Adrenal gland (tissue), 9 donors: ENCODE measurements at regions not wholly inside any gene's neighbourhood (a gene's known extent, or its start where the extent isn't known, plus 50 kb on each side); places are given as distances from the start of the nearest gene placed in this dataset.
A peak's percentile ranks its signal among the peaks of the same experiment; 100 is the strongest.

Experiments
- DNase-seq, 7 donors: peaks; one replicate each; pipeline ENCODE4 v3.0.0-alpha.2; 2019 to 2020
- H3K27ac ChIP-seq, 5 donors: fragments of 200-600 bp; sonication (generic) in 4 of 5; 1 replicate in 3 of 5; 2 replicates in 2 of 5; pipeline versions ENCODE4 v1.5.1 to v1.8.0; 2016 to 2020; ENCODE audit warnings: mild to moderate bottlenecking in 1 of 5
- H3K27me3 ChIP-seq: fragments of 200-600 bp; 2 replicates; pipeline ENCODE4 v1.8.0; 2021
- H3K36me3 ChIP-seq, 2 donors: fragments of 200-600 bp; replicated peaks in 1 of 2; 1 replicate in 1 of 2; 2 replicates in 1 of 2; pipeline versions ENCODE4 v1.5.1 to v1.8.0; 2018 to 2022
- H3K4me1 ChIP-seq, 2 donors: fragments of 200-600 bp; replicated peaks in 1 of 2; 1 replicate in 1 of 2; 2 replicates in 1 of 2; pipeline versions ENCODE4 v1.5.1 to v1.8.0; 2018 to 2021
- H3K4me3 ChIP-seq, 4 donors: fragments of 200-600 bp; sonication (generic) in 3 of 4; one replicate each; pipeline ENCODE4 v1.5.1; 2016 to 2018
- H3K9me3 ChIP-seq, 3 donors: fragments of 200-600 bp; sonication (generic) in 1 of 3; replicated peaks in 1 of 3; 1 replicate in 2 of 3; 2 replicates in 1 of 3; pipeline versions ENCODE4 v1.5.1 to v1.8.0; 2016 to 2021
- POLR2A ChIP-seq, 2 donors: fragments of 450-650 bp; IDR thresholded peaks; one replicate each; pipeline ENCODE4 v1.6.1; 2017; ENCODE audit warnings: antibody characterized with exemption in 2 of 2, mild to moderate bottlenecking in 2 of 2, moderate library complexity in 1 of 2
- WGBS, 4 donors: extraction: QIAGEN DNeasy Blood & Tissue Kit in 2 of 4; methylation state at CpG; one replicate each; pipeline versions ENCODE4 v1.1.5 to v1.1.7; 2013 to 2017; 5-methylcytosine and 5-hydroxymethylcytosine counted together
- intact Hi-C, 2 donors: fragments of 100-400 bp; cut with DNase I; formaldehyde crosslinking; loops; one replicate each; pipeline versions ENCODE4 v1.14.1 to v1.15.0; 2022 to 2023
- TF ChIP-seq, protein P1 (sequence below), 6 experiments: fragments of 450-650 bp in 4 of 6; fragments of 200-600 bp in 2 of 6; sonication (generic) in 1 of 6; IDR thresholded peaks; 1 replicate in 5 of 6; 2 replicates in 1 of 6; pipeline versions ENCODE4 v1.5.1 to v1.8.0; 2016 to 2021; ENCODE audit warnings: antibody characterized with exemption in 6 of 6, mild to moderate bottlenecking in 2 of 6, moderate library complexity in 1 of 6
- donor health status: healthy with polysubstance abuse.
- donor health status: Bipolar disorder and iron deficiency.
- donor health status: DM: yes; HTN: yes; CAD: no.
- donor health status: DM: no; HTN: no; CAD: no.
- donor health status: DM: no; HTN: no; CAD: no.

DNA sequence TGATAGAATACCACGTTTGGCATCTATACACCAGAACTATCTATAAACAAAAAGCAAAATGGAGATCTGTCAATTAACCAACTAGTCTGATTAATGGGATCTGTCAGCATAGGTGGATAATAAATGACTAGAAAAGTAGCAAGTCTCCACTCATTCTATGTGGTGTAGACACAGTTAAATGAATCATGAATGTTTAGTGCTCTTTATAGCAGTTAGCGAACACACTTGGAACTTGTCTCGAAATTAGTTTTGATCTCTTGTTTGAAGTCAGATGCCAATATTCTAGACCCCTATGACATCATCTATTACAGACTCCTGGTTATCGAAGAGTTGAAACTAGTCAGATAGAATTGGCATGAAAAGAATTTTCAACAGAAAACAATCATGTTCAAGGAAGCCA lies 259.7 kb downstream of the AHR start:
- H3K27ac ChIP-seq = peak overlapping the region in 2 of 5 donors; percentile 31 to 57
- TF ChIP-seq, protein P1, sequence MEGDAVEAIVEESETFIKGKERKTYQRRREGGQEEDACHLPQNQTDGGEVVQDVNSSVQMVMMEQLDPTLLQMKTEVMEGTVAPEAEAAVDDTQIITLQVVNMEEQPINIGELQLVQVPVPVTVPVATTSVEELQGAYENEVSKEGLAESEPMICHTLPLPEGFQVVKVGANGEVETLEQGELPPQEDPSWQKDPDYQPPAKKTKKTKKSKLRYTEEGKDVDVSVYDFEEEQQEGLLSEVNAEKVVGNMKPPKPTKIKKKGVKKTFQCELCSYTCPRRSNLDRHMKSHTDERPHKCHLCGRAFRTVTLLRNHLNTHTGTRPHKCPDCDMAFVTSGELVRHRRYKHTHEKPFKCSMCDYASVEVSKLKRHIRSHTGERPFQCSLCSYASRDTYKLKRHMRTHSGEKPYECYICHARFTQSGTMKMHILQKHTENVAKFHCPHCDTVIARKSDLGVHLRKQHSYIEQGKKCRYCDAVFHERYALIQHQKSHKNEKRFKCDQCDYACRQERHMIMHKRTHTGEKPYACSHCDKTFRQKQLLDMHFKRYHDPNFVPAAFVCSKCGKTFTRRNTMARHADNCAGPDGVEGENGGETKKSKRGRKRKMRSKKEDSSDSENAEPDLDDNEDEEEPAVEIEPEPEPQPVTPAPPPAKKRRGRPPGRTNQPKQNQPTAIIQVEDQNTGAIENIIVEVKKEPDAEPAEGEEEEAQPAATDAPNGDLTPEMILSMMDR (IDR thresholded peaks at IDR 0.05) = no peak
- no peak for TF ChIP-seq POLR2A (IDR thresholded peaks at IDR 0.05)
- WGBS, 4 donors = 72 to 80% (median 76%) methylated on average over 4 of the region's 4 CpGs
- peaks cover 15 to 30% of the 10 kb centered on the region in 2 donors for H3K4me1 ChIP-seq
- intact Hi-C loops = no loop called here
- DNase-seq = no peak
- H3K4me3 ChIP-seq = no peak overlapping the region
- no peaks in the 10 kb centered on the region for H3K9me3 ChIP-seq
- H3K36me3 ChIP-seq = no peaks in the 10 kb centered on the region
- H3K27me3 ChIP-seq = no peaks in the 10 kb centered on the region

DNA sequence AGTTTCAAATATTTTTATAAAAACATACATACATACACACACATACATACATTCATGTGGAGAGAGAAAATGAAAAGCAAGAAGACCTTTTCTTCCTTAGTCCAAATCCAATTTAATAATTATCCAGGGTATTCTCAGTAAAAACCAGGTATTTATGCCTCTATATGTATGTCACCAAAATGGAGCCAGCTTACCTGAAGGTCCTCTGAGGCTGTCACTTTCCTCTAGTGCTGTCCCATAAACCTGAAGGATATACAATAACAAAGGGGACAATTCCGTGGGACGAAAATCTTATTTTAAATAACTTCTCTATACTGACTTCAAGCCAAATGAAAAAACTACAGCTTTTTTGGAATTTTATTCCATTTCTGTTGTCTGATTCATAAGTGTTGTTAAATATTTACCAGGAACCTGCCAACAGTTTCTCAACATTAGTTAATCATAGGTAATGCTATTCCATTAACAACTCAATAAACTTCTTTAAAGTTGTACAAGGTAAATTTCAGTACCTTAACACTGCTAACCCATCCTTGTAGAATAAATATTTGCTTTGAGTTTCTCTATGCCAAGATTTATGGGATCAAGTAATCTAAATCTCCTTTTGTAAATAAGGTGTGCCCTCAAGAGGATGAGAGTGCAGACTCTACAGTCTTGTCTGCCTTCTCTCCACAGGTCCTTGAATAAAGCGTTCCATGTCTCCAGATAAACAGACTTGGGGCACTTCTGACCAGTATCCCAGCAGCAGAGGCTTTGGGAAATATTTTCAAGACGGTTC lies 260.3 kb downstream of the AHR start:
- Histone ChIP-seq H3K27ac (no peak overlapping the region), H3K9me3 (no peaks in the 10 kb centered on the region), H3K36me3 (no peaks in the 10 kb centered on the region), H3K4me3 (no peak overlapping the region), H3K27me3 (no peaks in the 10 kb centered on the region), H3K4me1 (peaks cover 15 to 30% of the 10 kb centered on the region in 2 donors)
- no peak for DNase-seq
- WGBS, 4 donors = 90 to 94% (median 93%) methylated on average over 4 of the region's 4 CpGs
- TF ChIP-seq POLR2A (IDR thresholded peaks at IDR 0.05) = no peak
- TF ChIP-seq, protein P1 (IDR thresholded peaks at IDR 0.05) = no peak
- intact Hi-C loops = no loop called here

DNA sequence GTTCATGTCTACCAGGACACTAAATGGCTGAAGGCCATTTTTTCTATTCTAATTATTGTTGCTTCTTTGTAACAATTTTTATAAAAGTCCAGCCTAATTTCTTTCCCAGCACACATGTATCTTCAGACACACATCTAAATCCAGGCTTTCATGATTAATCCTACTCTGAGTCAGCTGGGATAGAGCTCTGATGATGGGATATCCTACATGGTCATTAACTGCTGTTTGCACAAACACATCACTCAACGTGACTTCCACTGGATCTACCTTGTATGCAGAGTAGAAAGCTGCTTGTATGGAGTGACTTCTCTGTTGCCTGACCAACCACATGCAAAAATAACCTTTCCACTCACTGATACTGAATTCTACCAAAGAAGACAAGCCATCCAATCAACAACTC lies 260.9 kb downstream of the AHR start:
- H3K36me3 ChIP-seq = no peaks in the 10 kb centered on the region
- no peak overlapping the region for H3K27ac ChIP-seq
- peaks cover 15 to 30% of the 10 kb centered on the region in 2 donors for H3K4me1 ChIP-seq
- no peaks in the 10 kb centered on the region for H3K9me3 ChIP-seq
- no peak overlapping the region for H3K4me3 ChIP-seq
- DNase-seq = no peak
- H3K27me3 ChIP-seq = no peaks in the 10 kb centered on the region
- TF ChIP-seq, protein P1 (IDR thresholded peaks at IDR 0.05) = no peak
- intact Hi-C loops = no loop called here
- WGBS, 4 donors = 59 to 94% (median 80%) methylated on average over 1 of the region's 1 CpG

DNA sequence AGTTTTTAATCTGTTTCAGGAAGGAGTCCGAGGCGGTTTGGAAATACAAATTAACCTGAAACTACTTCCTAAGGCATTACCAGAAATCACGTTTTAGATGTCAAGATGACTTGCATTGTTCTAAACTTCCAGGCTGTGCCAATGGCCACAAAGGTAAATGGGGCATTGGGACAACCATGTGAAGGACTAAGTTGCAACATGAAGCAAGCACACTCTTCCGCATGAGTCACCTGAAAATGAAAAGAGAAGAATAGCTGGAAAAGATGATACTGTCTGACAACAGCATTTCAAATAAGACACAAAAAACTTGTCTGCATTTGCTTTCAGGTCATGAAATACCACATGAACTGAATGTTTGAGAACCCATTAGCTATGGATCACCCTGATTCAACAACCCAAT lies 262.1 kb downstream of the AHR start:
- intact Hi-C loops = no loop called here
- H3K4me1 ChIP-seq = peaks cover 15 to 28% of the 10 kb centered on the region in 2 donors
- WGBS, 4 donors = 75 to 82% (median 77%) methylated on average over 4 of the region's 4 CpGs
- H3K27ac ChIP-seq = no peak overlapping the region
- no peaks in the 10 kb centered on the region for H3K27me3 ChIP-seq
- no peak overlapping the region for H3K4me3 ChIP-seq
- H3K9me3 ChIP-seq = no peaks in the 10 kb centered on the region
- H3K36me3 ChIP-seq = no peaks in the 10 kb centered on the region
- TF ChIP-seq POLR2A (IDR thresholded peaks at IDR 0.05) = no peak
- TF ChIP-seq, protein P1 (IDR thresholded peaks at IDR 0.05) = no peak
- DNase-seq = peak in 2 of 7 donors; percentile 4 to 31
